ENCODE measurements at regions not wholly inside any gene's neighbourhood (a gene's known extent, or its start where the extent isn't known, plus 50 kb on each side); places are given as distances from the start of the nearest gene placed in this dataset.

GRCh38 chr6:93164781-93165180 is 254.6 kb downstream of the EPHA7 start:
- TF ChIP-seq, protein P1, sequence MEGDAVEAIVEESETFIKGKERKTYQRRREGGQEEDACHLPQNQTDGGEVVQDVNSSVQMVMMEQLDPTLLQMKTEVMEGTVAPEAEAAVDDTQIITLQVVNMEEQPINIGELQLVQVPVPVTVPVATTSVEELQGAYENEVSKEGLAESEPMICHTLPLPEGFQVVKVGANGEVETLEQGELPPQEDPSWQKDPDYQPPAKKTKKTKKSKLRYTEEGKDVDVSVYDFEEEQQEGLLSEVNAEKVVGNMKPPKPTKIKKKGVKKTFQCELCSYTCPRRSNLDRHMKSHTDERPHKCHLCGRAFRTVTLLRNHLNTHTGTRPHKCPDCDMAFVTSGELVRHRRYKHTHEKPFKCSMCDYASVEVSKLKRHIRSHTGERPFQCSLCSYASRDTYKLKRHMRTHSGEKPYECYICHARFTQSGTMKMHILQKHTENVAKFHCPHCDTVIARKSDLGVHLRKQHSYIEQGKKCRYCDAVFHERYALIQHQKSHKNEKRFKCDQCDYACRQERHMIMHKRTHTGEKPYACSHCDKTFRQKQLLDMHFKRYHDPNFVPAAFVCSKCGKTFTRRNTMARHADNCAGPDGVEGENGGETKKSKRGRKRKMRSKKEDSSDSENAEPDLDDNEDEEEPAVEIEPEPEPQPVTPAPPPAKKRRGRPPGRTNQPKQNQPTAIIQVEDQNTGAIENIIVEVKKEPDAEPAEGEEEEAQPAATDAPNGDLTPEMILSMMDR (IDR thresholded peaks at IDR 0.05; ENCODE audit: borderline replicate concordance, insufficient read depth, low read depth, low read length) = no peak
- no peak overlapping the region for H3K4me3 ChIP-seq (ENCODE audit: low read depth, low read length)

- no peak overlapping the region for H3K4me3 ChIP-seq (ENCODE audit: low read depth, low read length)
- TF ChIP-seq, protein P1 (IDR thresholded peaks at IDR 0.05; ENCODE audit: borderline replicate concordance, insufficient read depth, low read depth, low read length) = no peak
These were observed 256.2 kb downstream of the EPHA7 start for GRCh38 chr6:93163146-93163545.

GRCh38 chr6:93139408-93140081 is 279.8 kb downstream of the EPHA7 start:
- no peak overlapping the region for H3K4me3 ChIP-seq (ENCODE audit: low read depth, low read length)
- TF ChIP-seq, protein P1 (IDR thresholded peaks at IDR 0.05; ENCODE audit: borderline replicate concordance, insufficient read depth, low read depth, low read length) = no peak

GRCh38 chr6:93136111-93136510 is 283.2 kb downstream of the EPHA7 start:
- TF ChIP-seq, protein P1 (IDR thresholded peaks at IDR 0.05; ENCODE audit: borderline replicate concordance, insufficient read depth, low read depth, low read length) = no peak

DNA sequence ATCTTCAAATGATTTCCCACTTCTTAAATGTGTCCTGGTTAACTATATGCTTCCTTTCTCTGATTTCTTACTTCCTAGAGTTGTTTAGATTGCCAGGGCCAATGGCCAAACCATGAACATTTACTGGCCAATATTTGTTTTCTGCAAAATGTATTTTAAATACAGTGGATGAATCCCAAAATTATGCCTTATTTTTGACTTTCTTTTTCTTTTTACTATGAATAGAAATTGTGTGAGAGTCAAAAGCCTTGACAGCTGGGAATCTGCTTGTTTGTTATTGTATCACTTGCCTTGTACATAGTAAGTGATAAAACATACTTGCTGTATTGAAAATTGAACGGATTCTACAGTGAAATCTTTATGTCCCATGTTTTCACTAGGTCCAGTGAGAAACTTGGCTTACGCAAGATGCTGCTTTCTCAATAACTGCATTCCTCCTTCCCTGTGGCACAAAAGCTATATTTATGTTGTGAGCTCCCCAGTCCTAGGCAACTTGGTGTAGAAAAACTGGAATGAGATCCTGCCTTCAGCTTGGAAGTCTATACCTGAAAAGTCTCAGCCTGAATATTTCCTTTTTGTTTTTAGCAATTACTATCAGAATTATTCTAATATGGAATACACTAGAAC is 295.2 kb downstream of the EPHA7 start:
- no peak overlapping the region for H3K4me3 ChIP-seq (ENCODE audit: low read depth, low read length)
- TF ChIP-seq, protein P1 (IDR thresholded peaks at IDR 0.05; ENCODE audit: borderline replicate concordance, insufficient read depth, low read depth, low read length) = no peak

More at GRCh38 chr6:93136111-93136510, 283.2 kb downstream of the EPHA7 start:
- no peak overlapping the region for H3K4me3 ChIP-seq (ENCODE audit: low read depth, low read length)

GRCh38 chr6:93123585-93123984 is 295.8 kb downstream of the EPHA7 start:
- TF ChIP-seq, protein P1 (IDR thresholded peaks at IDR 0.05; ENCODE audit: borderline replicate concordance, insufficient read depth, low read depth, low read length) = no peak
- no peak overlapping the region for H3K4me3 ChIP-seq (ENCODE audit: low read depth, low read length)

Data from GM12875 (cell line).